GM12878 (cell line): ENCODE measurements at regions not wholly inside any gene's neighbourhood (a gene's known extent, or its start where the extent isn't known, plus 50 kb on each side); places are given as distances from the start of the nearest gene placed in this dataset.

Source experiments
- ATAC-seq: fragments of 200-7000 bp; cut with Tn5 transposase; 3 replicates; pipeline ENCODE4 v1.9.1; 2020; ENCODE audit warnings: mild to moderate bottlenecking, moderate library complexity
- BruUV-seq: library from RNA; stranded (reverse); fragments of 400-500 nt; replicated peaks from 2 replicates; lab custom pipeline; 2021; lab: Mats Ljungman, UMichigan
- CTCF ChIA-PET: fragments of 300-600 bp; sonication (Branson Sonifier 250); formaldehyde crosslinking; extraction: SDS; loops from one replicate; lab custom pipeline; 2021; ENCODE audit warnings: inconsistent platforms; lab: Yijun Ruan, JAX
- POLR2A ChIA-PET: fragments of 350-600 bp; formaldehyde crosslinking; extraction: SDS; loops from one replicate; lab custom pipeline; 2021; ENCODE audit warnings: inconsistent platforms; lab: Charles Lee
- RAD21 ChIA-PET: fragments of 300-600 bp; sonication (Branson Sonifier 250); formaldehyde crosslinking; loops from one replicate; lab custom pipeline; 2023; ENCODE audit warnings: antibody characterized with exemption; ENCODE audit not compliant: unreplicated experiment; lab: Charles Lee
- SMC1A ChIA-PET: fragments of 300-600 bp; sonication (Branson Sonifier 250); formaldehyde crosslinking; loops from one replicate; lab custom pipeline; 2023; ENCODE audit not compliant: unreplicated experiment, uncharacterized antibody; lab: Charles Lee
- DNase-seq: peaks from one replicate; pipeline ENCODE4 v3.0.0-alpha.2; 2011; ENCODE audit warnings: low read depth, low spot score
- FAIRE-seq: peaks from 3 replicates; lab custom pipeline; 2011; peaks lifted over from hg19 to GRCh38; lab: Jason Lieb, UNC
- H2AFZ ChIP-seq: 2 replicates; pipeline ENCODE4 v1.6.0; 2011; ENCODE audit warnings: low read depth, low read length, control low read depth; ENCODE audit not compliant: control insufficient read depth
- H3K27ac ChIP-seq: 2 replicates; pipeline ENCODE4 v1.5.1; 2011; ENCODE audit warnings: control low read depth; ENCODE audit not compliant: control insufficient read depth, insufficient read depth
- H3K27me3 ChIP-seq, 2 experiments: replicated peaks in 1 of 2; 2 replicates each; pipeline versions ENCODE4 v1.6.0 to v1.6.1; 2011; ENCODE audit warnings: low read length in 1 of 2; ENCODE audit not compliant: control insufficient read depth in 2 of 2, insufficient read depth in 2 of 2
- H3K36me3 ChIP-seq, 2 experiments: 2 replicates each; pipeline ENCODE4 v1.5.1; 2011; ENCODE audit warnings: low read length in 1 of 2; ENCODE audit not compliant: control insufficient read depth in 2 of 2, insufficient read depth in 2 of 2
- H3K4me1 ChIP-seq: 2 replicates; pipeline ENCODE4 v1.6.1; 2011; ENCODE audit warnings: mild to moderate bottlenecking, low read length, moderate library complexity, mixed read lengths; ENCODE audit not compliant: control insufficient read depth, insufficient read depth
- H3K4me2 ChIP-seq: 2 replicates; pipeline ENCODE4 v1.6.0; 2011; ENCODE audit warnings: control low read depth; ENCODE audit not compliant: control insufficient read depth, insufficient read depth
- H3K4me3 ChIP-seq: fragments of 200-600 bp; sonication (generic); 2 replicates; pipeline ENCODE4 v1.5.1; 2016
- H3K79me2 ChIP-seq: 2 replicates; pipeline ENCODE4 v1.6.0; 2011; ENCODE audit warnings: low read length; ENCODE audit not compliant: control insufficient read depth, insufficient read depth
- H3K9ac ChIP-seq: 2 replicates; pipeline ENCODE4 v1.8.0; 2011; ENCODE audit warnings: low read length, control low read depth, mixed read lengths; ENCODE audit not compliant: control insufficient read depth, insufficient read depth
- H3K9me3 ChIP-seq: replicated peaks from 3 replicates; pipeline ENCODE4 v1.5.1; 2011; ENCODE audit warnings: mild to moderate bottlenecking, low read length; ENCODE audit not compliant: control insufficient read depth, insufficient read depth
- H4K20me1 ChIP-seq: 2 replicates; pipeline ENCODE4 v1.6.0; 2011; ENCODE audit not compliant: control insufficient read depth, insufficient read depth
- ESRRA ChIP-seq: IDR thresholded peaks from 2 replicates; pipeline ENCODE4 v1.6.1; 2012; ENCODE audit warnings: mild to moderate bottlenecking, low read length, improper control_type of control experiment
- HDGF ChIP-seq: fragments of 450-650 bp; IDR thresholded peaks from 2 replicates; pipeline ENCODE4 v1.6.1; 2016; ENCODE audit warnings: antibody characterized with exemption
- JUNB ChIP-seq: IDR thresholded peaks from 2 replicates; pipeline ENCODE4 v1.6.1; 2016; ENCODE audit warnings: antibody characterized with exemption, mild to moderate bottlenecking
- MEF2A ChIP-seq: IDR thresholded peaks from 2 replicates; pipeline ENCODE4 v1.6.1; 2011; ENCODE audit warnings: low read depth, mild to moderate bottlenecking, low read length, moderate library complexity; ENCODE audit not compliant: insufficient read depth
- NBN ChIP-seq: fragments of 450-650 bp; IDR thresholded peaks from 2 replicates; pipeline ENCODE4 v1.6.1; 2016
- NFXL1 ChIP-seq: fragments of 450-650 bp; IDR thresholded peaks from 2 replicates; pipeline ENCODE4 v1.6.1; 2017; ENCODE audit warnings: antibody characterized with exemption, mild to moderate bottlenecking, borderline replicate concordance
- NRF1 ChIP-seq: conservative IDR thresholded peaks from 2 replicates; pipeline ENCODE4 v1.6.1; 2011; ENCODE audit warnings: mild to moderate bottlenecking, low read depth, low read length, improper control_type of control experiment
- REST ChIP-seq: IDR thresholded peaks from 2 replicates; pipeline ENCODE4 v1.6.1; 2012; ENCODE audit warnings: mild to moderate bottlenecking, low read depth, low read length
- SP1 ChIP-seq: IDR thresholded peaks from one replicate; pipeline ENCODE4 v1.6.1; 2011; ENCODE audit warnings: low read depth, low read length
- TAF1 ChIP-seq: IDR thresholded peaks from 2 replicates; pipeline ENCODE4 v1.6.1; 2011; ENCODE audit warnings: mild to moderate bottlenecking, low read depth, low read length, borderline replicate concordance
- WRNIP1 ChIP-seq: IDR thresholded peaks from 2 replicates; pipeline ENCODE4 v1.6.1; 2011; ENCODE audit warnings: low read depth, low read length, improper control_type of control experiment, borderline replicate concordance
- ZBTB11 ChIP-seq: fragments of 450-650 bp; formaldehyde crosslinking; IDR thresholded peaks from 2 replicates; pipeline ENCODE4 v1.5.0; 2022; ENCODE audit warnings: mild to moderate bottlenecking, missing genetic modification characterization
- WGBS: methylation state at CpG from one replicate; pipeline ENCODE4 v1.1.6; 2016; ENCODE audit warnings: low lambda C conversion rate; ENCODE audit not compliant: insufficient replicate concordance, insufficient coverage; ENCODE audit errors: missing lambda C conversion rate; 5-methylcytosine and 5-hydroxymethylcytosine counted together
- in situ Hi-C: fragments of 300-500 bp; cut with MboI; formaldehyde crosslinking; loops from 9 replicates; pipeline ENCODE4 v1.14.3; 2018; ENCODE audit warnings: mixed read lengths
- intact Hi-C: fragments of 100-400 bp; cut with micrococcal nuclease; formaldehyde crosslinking; loops from one replicate; pipeline ENCODE4 v1.14.2; 2022; ENCODE audit not compliant: unreplicated experiment

GRCh38 chr7:11911900-11912299 is 79.9 kb upstream of the THSD7A start:
- Histone ChIP-seq H3K4me1 (no peaks in the 10 kb centered on the region), H2AFZ (no peak overlapping the region), H3K36me3 (no peaks in the 10 kb centered on the region), H3K9me3 (no peaks in the 10 kb centered on the region), H3K4me3 (no peak overlapping the region), H3K27ac (no peak overlapping the region), H3K9ac (no peak overlapping the region), H4K20me1 (no peaks in the 10 kb centered on the region), H3K27me3 (no peaks in the 10 kb centered on the region), H3K4me2 (no peak overlapping the region), H3K79me2 (no peaks in the 10 kb centered on the region)
- intact Hi-C loops, result no loop called here
- 17% methylated on average over 3 of the region's 3 CpGs for WGBS
- BruUV-seq, result no TSS peak
- ATAC-seq (no peak), DNase-seq (no peak), FAIRE-seq (no peak)
- TF ChIP-seq MEF2A (no peak), SP1 (no peak), WRNIP1 (no peak), TAF1 (no peak), NBN (no peak), NRF1 (no peak), JUNB (no peak), ZBTB11 (no peak), NFXL1 (no peak), ESRRA (no peak), HDGF (no peak), REST (no peak)
- in situ Hi-C loops, result no loop called here
- CTCF ChIA-PET, result no interaction called here
- SMC1A ChIA-PET, result no interaction called here
- POLR2A ChIA-PET, result no interaction called here
- RAD21 ChIA-PET, result no interaction called here
